HepG2 (cell line): ENCODE measurements at regions not wholly inside any gene's neighbourhood (a gene's known extent, or its start where the extent isn't known, plus 50 kb on each side); places are given as distances from the start of the nearest gene placed in this dataset.

ENCODE experiments used
- CEBPB ChIP-seq: IDR thresholded peaks from 2 replicates; pipeline ENCODE4 v1.6.1; 2011; ENCODE audit warnings: low read depth, low read length, improper control_type of control experiment, borderline replicate concordance
- GFI1 ChIP-seq: sonication (generic); formaldehyde crosslinking; IDR thresholded peaks from 2 replicates; pipeline ENCODE4 v1.5.0; 2020; ENCODE audit warnings: missing genetic modification reagents, mild to moderate bottlenecking, borderline replicate concordance
- POLR2AphosphoS5 ChIP-seq: IDR thresholded peaks from 2 replicates; pipeline ENCODE4 v1.6.1; 2012; ENCODE audit warnings: low read depth, low read length
- PRPF4 ChIP-seq: fragments of 200-400 bp; formaldehyde crosslinking; IDR thresholded peaks from 2 replicates; pipeline ENCODE4 v1.6.1; 2016; ENCODE audit warnings: low read length, low read depth; ENCODE audit not compliant: poor library complexity, severe bottlenecking
- RARA ChIP-seq: IDR thresholded peaks from 2 replicates; pipeline ENCODE4 v1.6.1; 2016; ENCODE audit warnings: missing genetic modification reagents, missing compliant biosample characterization
- SRSF4 ChIP-seq: fragments of 200-400 bp; formaldehyde crosslinking; IDR thresholded peaks from one replicate; pipeline ENCODE4 v1.6.1; 2018; ENCODE audit warnings: mild to moderate bottlenecking, low read depth, low read length, moderate library complexity; ENCODE audit not compliant: poor library complexity, severe bottlenecking
- YY1 ChIP-seq: IDR thresholded peaks from 2 replicates; pipeline ENCODE4 v1.6.1; 2011; ENCODE audit warnings: low read length, low read depth, moderate library complexity, mild to moderate bottlenecking; ENCODE audit not compliant: insufficient read depth, insufficient replicate concordance
- ZSCAN20 ChIP-seq: sonication (generic); formaldehyde crosslinking; IDR thresholded peaks from 2 replicates; pipeline ENCODE4 v1.4.0; 2020; ENCODE audit warnings: missing genetic modification reagents, mild to moderate bottlenecking, borderline replicate concordance
- TF ChIP-seq, protein P1 (sequence below): sonication (generic); formaldehyde crosslinking; IDR thresholded peaks from 2 replicates; pipeline ENCODE4 v1.5.0; 2020; ENCODE audit warnings: mild to moderate bottlenecking, missing genetic modification reagents, moderate library complexity

DNA sequence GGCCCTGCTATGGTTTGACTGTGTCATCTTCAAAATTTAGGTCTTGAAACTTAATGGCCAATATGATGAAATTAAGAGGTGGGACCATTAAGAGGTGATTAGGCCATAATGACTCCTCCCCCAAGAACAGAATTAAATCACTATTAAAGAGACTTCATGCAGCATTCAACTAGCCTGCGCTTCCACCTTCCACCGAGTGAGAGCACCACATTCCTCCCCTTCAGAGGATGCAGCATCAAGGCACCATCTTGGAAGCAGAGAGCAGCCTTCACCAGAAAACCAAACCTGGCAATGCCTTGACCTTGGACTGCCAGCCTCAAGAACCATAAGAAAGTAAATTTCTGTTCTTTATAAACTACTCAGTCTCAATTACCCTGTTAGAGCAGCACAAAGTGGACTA lies 371.1 kb upstream of the NFE2L3 start:
- TF ChIP-seq YY1, result no peak
- no peak for TF ChIP-seq CEBPB
- TF ChIP-seq ZSCAN20, result no peak
- TF ChIP-seq, protein P1, sequence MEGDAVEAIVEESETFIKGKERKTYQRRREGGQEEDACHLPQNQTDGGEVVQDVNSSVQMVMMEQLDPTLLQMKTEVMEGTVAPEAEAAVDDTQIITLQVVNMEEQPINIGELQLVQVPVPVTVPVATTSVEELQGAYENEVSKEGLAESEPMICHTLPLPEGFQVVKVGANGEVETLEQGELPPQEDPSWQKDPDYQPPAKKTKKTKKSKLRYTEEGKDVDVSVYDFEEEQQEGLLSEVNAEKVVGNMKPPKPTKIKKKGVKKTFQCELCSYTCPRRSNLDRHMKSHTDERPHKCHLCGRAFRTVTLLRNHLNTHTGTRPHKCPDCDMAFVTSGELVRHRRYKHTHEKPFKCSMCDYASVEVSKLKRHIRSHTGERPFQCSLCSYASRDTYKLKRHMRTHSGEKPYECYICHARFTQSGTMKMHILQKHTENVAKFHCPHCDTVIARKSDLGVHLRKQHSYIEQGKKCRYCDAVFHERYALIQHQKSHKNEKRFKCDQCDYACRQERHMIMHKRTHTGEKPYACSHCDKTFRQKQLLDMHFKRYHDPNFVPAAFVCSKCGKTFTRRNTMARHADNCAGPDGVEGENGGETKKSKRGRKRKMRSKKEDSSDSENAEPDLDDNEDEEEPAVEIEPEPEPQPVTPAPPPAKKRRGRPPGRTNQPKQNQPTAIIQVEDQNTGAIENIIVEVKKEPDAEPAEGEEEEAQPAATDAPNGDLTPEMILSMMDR (CRISPR knock-in tag), result no peak
- no peak for TF ChIP-seq RARA (CRISPR knock-in tag)
- no peak for TF ChIP-seq SRSF4
- no peak for TF ChIP-seq PRPF4
- TF ChIP-seq GFI1 (CRISPR knock-in tag), result no peak
- no peak for TF ChIP-seq POLR2AphosphoS5
